ENCODE measurements at regions not wholly inside any gene's neighbourhood (a gene's known extent, or its start where the extent isn't known, plus 50 kb on each side); places are given as distances from the start of the nearest gene placed in this dataset.

DNA sequence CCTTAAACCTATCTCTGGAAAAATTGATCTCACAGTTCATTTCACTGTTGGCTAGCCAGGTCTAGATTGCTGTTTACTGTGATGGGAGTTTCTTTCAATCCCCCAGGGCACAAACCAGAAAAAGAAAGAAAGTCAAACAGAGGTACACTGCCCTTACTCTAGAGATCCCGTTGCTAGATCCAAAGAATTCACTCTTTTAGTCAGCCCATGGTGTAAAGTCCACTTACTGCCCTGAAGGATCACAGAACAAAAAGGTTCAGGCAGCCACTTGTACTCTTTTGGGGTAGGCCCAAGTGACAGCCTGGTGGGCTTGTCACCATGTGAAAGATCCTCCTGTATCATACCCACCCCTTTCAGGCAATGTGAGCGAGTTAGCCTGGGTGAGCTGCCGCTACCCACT lies 162.6 kb upstream of the CCDC179 start:
- 71 to 91% (median 82%) methylated on average over 3 of the region's 3 CpGs for WGBS, 5 donors
- no peaks in the 10 kb centered on the region for H3K27me3 ChIP-seq
- H3K9me3 ChIP-seq: no peaks in the 10 kb centered on the region
- no peak for DNase-seq
- H3K4me3 ChIP-seq: no peak overlapping the region
- TF ChIP-seq POLR2AphosphoS5 (IDR thresholded peaks at IDR 0.05) (no peak), CTCF (IDR thresholded peaks at IDR 0.05) (no peak), EP300 (IDR thresholded peaks at IDR 0.05) (no peak), POLR2A (IDR thresholded peaks at IDR 0.05) (no peak)
- H3K4me1 ChIP-seq: no peaks in the 10 kb centered on the region
- H3K27ac ChIP-seq: no peak overlapping the region
- H3K36me3 ChIP-seq: no peaks in the 10 kb centered on the region
- intact Hi-C loops (cut with DNase I; ENCODE audit: low total_unique reads): no loop called here

- Histone ChIP-seq H3K27ac (no peak overlapping the region), H3K9me3 (no peaks in the 10 kb centered on the region), H3K27me3 (no peaks in the 10 kb centered on the region), H3K4me3 (no peak overlapping the region), H3K4me1 (no peaks in the 10 kb centered on the region), H3K36me3 (no peaks in the 10 kb centered on the region)
- no peak for DNase-seq
- TF ChIP-seq POLR2AphosphoS5 (IDR thresholded peaks at IDR 0.05): no peak
- TF ChIP-seq EP300 (IDR thresholded peaks at IDR 0.05): no peak
- no peak for TF ChIP-seq POLR2A (IDR thresholded peaks at IDR 0.05)
- TF ChIP-seq CTCF (IDR thresholded peaks at IDR 0.05): no peak
- WGBS, 5 donors: 81 to 90% (median 85%) methylated on average over 2 of the region's 2 CpGs
- intact Hi-C loops (cut with DNase I; ENCODE audit: low total_unique reads): no loop called here
Observed at GRCh38 chr11:23023319-23023718, 163.0 kb upstream of the CCDC179 start.

DNA sequence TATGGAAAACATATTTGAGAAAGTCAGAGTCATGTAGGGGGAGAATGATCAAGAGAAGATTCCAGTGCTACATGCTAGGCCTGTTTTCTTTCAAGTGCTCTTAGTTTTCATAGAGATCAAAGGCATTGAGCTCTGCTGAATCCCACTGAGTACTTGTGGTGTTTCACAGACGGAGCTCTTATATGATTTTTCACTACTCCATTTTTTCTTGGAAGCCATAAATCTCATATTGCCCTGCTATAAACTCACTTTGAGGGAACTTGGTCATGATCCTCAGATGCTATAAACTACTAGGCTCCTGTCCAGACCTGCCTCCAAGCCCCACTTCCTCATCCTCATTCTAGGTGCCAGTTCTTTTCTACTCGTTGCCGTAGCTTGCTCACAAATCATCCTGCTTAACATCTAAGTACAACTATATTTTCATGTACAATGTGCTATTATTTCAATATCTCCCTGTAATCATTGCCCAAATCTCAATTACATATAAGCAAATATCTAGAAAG lies 180.8 kb upstream of the CCDC179 start:
- TF ChIP-seq POLR2AphosphoS5 (IDR thresholded peaks at IDR 0.05): no peak
- TF ChIP-seq POLR2A (IDR thresholded peaks at IDR 0.05): no peak
- no peak for TF ChIP-seq CTCF (IDR thresholded peaks at IDR 0.05)
- TF ChIP-seq EP300 (IDR thresholded peaks at IDR 0.05): no peak
- intact Hi-C loops (cut with DNase I; ENCODE audit: low total_unique reads): no loop called here
- Histone ChIP-seq H3K4me3 (no peak overlapping the region), H3K36me3 (no peaks in the 10 kb centered on the region), H3K9me3 (no peaks in the 10 kb centered on the region), H3K27ac (no peak overlapping the region), H3K27me3 (no peaks in the 10 kb centered on the region), H3K4me1 (no peaks in the 10 kb centered on the region)
- 54 to 77% (median 63%) methylated on average over 3 of the region's 3 CpGs for WGBS, 5 donors
- peak in 1 of 2 donors; percentile 27 for DNase-seq

DNA sequence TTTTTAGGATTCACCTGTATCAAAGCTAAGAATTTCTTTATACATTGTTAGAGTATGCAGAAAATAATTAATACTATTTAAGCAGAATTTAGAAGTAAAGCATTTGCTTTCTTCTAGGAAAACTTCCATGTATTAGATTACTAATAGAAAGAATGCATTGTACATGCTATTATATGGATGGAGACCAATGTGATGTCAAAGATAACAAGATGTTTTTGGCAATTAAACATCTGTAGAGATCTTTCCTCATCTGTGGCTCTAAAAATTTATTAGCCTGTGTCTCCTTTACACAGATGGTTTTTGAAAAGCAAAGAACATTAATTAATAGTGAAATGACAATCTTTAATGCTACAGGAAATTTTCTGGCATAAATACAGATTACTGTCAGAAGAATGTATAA lies 198.4 kb upstream of the CCDC179 start:
- H3K27ac ChIP-seq: no peak overlapping the region
- H3K4me1 ChIP-seq: no peaks in the 10 kb centered on the region
- no peak for DNase-seq
- no peak overlapping the region for H3K4me3 ChIP-seq
- H3K9me3 ChIP-seq: no peaks in the 10 kb centered on the region
- no peaks in the 10 kb centered on the region for H3K36me3 ChIP-seq
- intact Hi-C loops (cut with DNase I; ENCODE audit: low total_unique reads): no loop called here
- H3K27me3 ChIP-seq: no peaks in the 10 kb centered on the region
- no peak for TF ChIP-seq POLR2A (IDR thresholded peaks at IDR 0.05)
- TF ChIP-seq EP300 (IDR thresholded peaks at IDR 0.05): no peak
- no peak for TF ChIP-seq POLR2AphosphoS5 (IDR thresholded peaks at IDR 0.05)
- TF ChIP-seq CTCF (IDR thresholded peaks at IDR 0.05): no peak

Data from stomach (tissue), 8 donors.